GM18519 (cell line): ENCODE measurements at regions not wholly inside any gene's neighbourhood (a gene's known extent, or its start where the extent isn't known, plus 50 kb on each side); places are given as distances from the start of the nearest gene placed in this dataset.
"Not testable (repeated sequence)": the region's sequence is repeated elsewhere in the genome, so short reads cannot be mapped to it uniquely, and the experiment has no call there.

Experiments used
- ATAC-seq: cut with Tn5 transposase; IDR thresholded peaks from one replicate; pipeline ENCODE4 v1.9.1; 2021; ENCODE audit warnings: mild to moderate bottlenecking, moderate library complexity; ENCODE audit not compliant: unreplicated experiment, low FRiP score

DNA sequence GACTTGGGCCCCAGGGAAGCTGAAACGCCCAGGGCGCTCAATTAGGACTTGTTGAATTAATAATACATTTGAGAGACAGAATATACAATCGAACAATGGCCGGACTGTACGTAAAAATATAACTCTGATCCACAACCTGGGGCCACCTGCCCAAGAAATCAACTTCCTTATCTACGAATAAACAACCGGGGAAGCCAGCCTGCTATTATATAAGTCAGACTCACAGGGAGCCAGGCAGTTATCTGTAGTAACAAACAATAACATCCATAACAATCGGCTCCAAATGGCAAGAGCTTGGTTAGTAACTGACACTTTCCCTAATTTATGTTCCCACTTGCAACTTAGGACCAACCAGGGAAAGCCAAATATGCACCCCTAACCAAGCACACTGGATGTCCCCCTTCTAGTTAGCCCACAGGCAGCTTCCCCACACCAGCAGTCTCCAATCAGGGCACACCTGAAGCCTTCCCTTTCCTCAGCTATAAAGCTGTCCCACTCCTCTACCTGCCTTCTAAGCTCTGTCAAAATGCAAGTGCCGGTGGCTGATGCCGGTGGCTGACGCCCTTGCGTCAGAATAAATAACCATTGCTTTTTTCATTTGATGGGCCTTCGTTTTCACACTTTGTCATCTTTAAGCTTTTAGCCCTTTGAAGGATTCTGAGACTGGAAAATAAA lies 135.2 kb downstream of the FAM72B start:
- ATAC-seq: not testable (repeated sequence)

DNA sequence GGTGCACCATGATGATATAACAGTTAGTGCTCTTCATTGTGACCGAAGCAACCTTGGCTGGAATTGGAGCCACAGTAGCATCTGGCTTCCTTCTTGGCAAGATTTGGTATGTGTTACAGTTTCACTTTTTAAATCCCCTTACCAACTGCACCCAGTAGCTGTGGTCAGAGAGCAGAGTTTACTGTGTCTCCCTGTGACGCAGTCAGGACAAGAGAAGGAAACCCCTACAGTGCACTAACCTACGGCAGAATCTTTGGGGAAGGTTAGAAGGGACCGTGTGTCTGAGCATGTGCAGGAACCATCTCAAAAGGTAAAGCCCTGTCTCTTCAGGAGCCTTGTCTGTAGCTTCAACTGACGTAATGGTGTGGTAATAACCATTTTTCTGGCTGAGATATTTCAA lies 134.0 kb downstream of the FAM72B start:
- ATAC-seq: not testable (repeated sequence)

DNA sequence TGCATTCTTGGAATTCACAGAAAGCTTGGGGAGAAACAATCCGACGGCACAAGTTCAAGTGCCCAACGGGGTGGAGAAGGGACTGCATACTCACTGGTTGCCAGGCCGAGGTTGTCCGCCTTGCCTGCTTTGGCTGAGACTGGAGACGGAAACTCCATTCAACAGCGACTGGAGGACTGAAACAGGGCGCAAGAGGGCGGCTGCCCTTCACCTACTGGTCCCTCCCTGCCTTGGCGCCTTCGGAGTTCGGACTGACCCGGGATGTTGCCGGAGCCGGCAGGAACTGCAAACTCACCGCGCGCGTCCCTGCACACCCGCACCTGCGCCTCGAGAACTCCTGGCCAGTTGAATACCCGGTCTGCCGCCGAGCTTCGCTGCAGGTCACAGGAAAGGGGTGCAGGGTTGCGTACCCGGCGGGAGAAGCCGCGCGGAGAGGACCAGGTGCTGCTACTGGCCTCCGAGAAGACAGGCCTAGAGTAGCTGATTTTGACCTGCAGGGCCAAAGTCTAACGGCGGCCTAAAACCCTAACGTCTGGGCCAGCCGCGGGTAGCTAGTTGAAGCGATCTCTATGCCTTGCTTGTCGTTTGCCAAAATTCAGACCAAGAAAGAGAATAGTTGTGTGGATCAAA lies 132.9 kb downstream of the FAM72B start:
- ATAC-seq: not testable (repeated sequence)

DNA sequence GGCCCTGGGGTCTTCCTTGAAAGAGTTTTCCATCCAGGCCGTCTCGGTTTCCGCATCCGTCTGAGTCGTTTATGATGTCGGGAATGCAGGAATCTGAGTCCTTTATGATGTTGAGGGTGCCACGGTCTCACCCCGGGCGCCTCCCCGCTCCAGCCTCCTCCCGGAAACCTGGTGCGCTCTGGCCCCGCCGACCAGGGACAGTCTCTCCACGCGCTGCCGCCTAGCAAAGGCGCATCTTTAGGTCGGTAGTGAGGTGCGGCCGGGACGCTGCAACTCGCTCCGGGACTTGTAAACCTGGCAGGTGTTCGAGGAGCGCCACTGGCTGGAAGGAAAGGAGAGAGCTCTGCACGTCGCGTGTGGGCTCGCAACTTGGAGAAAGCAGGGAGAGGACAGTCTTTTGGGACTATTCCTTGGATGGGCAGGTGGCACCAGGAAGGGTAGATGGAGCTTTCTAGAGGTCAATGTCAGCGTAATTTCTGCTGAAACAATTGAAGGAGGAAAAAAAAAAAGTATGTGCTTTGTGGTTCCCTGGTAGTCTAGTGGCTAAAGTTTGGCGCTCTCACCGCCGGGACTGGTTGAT lies 132.0 kb downstream of the FAM72B start:
- ATAC-seq: not testable (repeated sequence)

DNA sequence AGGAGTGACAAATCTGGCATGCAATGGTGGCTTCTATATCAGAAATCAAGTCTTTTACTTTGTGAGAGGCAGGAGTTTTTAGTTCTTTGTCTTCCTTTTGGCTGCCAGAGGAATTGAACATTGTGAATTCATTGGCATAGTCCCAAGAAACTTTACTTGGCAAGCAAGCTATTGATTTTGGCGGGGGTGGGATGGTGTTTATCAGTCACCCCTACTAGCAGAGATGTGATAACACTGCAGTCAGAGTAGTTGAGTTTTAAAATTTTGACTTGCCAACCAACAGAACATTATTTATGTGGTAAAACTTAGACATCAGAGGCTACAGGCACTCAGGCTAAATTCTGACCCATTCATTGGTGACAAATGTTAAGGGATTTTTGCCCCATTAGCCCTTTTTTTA lies 129.2 kb downstream of the FAM72B start:
- ATAC-seq: not testable (repeated sequence)

DNA sequence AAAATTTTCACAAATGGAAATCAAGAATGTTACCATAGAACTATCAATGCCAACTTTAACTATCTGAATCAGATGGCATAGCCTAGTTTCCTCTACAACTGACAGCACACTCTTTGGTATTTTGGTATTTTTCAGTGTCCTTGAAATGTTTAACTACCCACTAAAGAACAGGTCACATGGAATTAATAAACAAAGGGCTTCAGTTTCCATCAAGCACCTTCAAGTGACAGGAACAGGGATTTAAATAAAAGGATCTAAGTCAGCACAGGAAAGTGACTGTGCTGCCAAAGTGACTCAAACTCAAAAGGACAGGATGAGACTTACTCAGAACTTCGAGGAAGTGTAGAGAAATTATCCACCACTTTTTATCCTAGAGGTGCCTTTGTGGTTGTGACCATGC lies 117.2 kb downstream of the FAM72B start:
- not testable (repeated sequence) for ATAC-seq

DNA sequence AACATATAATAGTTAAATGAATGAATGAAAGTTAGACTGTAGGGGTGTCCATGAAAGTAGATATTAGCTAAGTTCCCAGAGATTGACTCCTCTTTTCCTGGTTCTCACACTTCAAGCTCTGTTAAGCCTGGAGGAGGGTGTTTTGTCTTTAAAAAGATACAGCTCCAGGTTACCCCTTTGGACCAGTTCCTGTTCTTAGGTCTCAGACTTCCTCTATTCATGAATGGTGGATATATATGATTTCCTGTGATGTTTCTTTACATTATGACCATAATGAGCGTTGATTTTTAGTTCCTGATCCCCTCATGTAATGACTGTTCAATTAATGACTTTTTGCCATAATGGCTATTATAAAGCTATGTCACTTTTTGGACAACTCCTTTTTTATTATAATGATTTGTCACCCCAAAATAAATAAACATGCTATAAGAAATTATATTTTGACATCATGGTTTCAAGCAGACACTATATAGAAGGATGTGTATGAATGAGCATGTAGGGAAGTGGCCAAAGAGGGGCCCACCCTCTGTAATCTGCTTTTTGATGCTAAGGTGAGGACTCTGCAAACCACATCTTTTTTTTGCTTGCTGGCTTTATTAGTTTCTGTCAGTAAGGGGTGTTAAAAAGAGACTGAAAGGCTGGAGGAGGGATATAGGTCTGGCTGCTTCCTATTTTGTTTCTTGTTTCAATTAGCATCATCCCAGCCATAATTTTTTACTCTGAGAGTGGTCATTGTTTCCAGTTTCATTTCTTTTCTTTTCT lies 115.2 kb downstream of the FAM72B start:
- not testable (repeated sequence) for ATAC-seq

DNA sequence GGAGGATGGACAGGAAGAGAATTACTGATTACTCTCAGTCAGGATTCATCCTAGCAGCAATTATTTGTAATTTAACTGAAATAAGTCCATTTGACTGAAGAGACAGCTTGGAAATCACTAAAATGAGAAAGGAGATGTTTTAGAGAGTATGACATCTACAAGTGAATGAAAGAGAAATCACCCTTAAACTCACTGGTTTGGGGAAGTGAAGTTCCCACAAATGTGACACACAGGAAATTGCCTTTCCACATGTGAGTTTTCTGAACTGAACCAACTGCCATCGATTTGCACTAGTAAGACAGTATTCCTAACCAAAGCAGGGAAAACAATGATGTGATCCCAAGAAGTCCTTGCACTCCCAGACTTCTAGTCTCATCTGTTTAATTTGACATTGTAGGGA lies 110.3 kb downstream of the FAM72B start:
- not testable (repeated sequence) for ATAC-seq

DNA sequence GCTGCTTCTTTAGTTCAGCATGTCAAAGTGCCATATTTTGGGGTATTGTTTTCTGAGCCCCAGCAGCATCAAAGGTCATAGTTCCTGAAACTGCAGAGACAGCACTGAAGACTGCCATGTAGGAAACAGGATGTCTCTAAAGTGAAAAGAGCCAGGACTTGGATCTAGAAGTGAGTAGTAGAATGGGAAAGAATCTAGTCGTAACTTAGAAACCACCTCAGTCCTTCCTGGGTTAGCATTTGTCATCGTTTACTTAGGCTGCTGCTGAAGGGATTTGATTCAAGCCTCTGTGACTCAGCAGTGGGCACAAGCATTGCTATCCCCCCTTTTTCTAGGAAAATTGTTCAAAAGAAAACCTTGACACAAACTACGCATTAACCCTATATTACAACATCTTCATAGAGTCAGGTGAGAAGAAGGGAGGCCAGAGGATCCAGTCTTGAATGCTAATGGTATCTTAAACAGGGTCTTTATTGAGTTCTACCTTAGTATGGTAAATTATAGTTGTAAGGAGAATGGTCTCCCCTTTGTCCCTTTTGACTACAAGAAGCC lies 108.8 kb downstream of the FAM72B start:
- ATAC-seq: not testable (repeated sequence)

DNA sequence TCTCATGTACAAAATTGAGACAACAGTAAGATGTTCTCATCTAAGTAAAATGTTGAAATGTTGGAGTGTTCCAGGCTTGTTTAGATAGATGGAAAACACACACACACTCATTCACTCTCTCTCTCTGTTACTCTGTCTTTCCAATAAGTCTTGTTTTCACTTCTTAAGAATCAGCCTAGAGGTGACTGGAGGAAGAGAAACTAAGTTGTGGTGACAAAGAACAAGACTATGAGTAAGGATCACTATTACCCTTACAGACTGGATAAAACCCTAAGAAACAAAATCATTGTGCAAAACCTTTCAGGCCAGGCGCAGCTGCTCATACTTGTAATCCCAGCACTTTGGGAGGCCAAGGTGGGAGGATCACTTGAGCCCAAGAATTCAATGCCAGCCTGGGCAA lies 107.5 kb downstream of the FAM72B start:
- ATAC-seq: peak; percentile 90

DNA sequence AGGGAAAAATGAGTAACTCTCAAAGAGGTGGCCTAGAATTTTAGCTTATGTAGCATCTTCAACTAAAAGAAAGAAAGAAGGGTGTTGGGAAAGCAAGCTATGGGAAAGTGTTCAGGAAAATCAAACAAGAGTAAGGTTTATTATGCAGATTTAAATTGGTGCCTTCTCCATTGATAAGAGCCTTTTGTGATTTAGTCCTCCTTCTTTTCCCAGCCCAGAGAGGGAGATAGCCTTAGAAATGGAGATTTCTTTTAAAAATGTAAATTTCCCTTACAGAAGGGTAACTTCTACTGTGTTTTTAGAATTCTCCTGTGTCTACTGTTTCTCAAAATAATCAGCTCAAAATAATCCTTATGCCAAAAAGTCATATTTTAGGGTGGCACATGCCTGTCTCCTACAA lies 104.5 kb downstream of the FAM72B start:
- ATAC-seq: not testable (repeated sequence)

DNA sequence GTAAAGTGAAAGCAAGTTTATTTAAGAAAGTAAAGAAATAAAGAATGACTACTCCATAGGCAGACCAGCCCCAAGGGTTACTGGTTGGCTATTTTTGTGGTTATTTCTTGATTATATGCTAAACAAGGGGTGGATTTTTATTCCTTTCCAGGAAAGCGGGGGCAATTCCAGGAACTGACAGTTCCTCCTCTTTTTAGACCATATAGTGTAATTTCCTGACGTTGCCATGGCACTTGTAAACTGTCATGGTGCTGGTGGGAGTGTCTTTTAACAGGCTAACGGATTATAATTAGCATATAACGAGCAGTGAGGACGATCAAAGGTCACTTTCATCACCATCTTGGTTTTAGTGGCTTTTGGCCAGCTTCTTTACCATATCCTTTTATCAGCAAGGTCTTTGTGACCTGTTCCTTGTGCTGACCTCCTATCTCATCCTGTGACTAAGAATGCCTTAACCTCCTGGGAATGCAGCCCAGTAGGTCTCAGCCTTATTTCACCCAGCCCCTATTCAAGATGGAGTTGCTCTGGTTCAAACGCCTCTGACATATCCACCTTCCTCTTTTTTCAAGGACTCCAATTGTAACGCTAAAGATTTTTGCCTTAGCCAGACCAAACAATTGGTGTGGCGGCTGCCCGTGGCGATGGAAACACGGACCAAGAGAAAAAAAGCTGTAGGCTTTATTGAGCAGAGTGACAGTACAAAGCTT lies 103.8 kb downstream of the FAM72B start:
- not testable (repeated sequence) for ATAC-seq

DNA sequence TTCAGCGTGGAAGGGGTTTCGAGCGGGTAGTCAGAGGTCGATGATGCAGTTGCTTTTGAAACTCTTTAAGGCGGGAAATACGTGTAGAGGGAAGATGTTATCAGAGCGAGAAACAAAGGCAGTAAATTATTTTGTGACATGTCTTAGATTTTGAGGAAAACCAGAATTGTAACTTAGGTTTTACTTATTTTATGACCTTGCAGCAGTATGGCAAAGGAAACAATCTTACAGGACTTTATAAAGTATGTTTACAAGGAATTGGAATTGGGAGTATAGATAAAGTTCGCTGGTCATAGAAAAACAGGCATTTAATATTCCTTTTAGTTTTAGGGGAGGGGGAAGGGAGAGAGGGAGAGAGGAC lies 103.3 kb downstream of the FAM72B start:
- not testable (repeated sequence) for ATAC-seq

DNA sequence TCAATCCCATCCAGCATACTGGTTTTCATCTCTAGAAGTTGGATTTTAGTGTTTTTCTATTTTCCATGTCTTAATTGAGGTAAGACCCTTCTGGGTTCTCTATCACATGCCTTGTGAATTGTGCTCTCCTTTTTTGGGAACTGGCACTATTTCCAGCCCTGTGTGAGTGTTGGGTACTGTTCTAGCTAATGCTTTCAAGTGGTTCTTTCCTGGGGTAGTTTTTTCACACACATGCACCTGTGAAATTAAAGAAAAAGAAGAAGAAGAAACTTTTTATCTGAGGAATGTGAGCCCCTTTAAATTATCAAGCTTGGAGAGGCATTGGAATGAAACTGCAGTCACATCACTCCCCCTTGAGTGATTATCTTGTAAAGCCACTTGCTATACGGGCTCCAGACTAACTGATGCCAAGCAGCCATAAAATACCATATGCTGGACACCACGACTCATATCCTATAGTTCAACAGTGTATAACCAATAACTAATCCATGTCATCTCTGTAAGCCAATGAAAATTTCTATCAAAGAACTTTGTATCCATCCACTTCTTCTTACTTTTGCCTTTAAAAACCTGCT lies 102.4 kb downstream of the FAM72B start:
- ATAC-seq: not testable (repeated sequence)

DNA sequence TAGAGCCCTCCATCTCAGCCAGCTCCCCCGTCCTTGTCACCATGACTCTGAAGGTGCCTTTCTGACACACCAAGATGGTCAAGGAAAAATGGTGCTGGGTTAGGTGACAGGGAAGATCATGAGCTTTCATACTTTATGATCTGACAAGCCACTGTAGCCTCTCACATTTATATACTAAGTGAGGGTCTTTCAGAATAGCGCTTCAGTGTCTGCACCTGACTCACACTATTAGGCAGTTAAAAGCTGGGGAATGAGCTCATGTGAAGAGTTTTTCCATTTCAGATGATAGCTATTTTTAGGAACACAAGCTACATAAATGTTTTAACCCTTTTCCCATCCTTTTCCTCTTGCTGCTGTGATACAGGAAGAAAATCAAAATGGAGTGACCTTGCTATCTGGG lies 101.1 kb downstream of the FAM72B start:
- not testable (repeated sequence) for ATAC-seq

DNA sequence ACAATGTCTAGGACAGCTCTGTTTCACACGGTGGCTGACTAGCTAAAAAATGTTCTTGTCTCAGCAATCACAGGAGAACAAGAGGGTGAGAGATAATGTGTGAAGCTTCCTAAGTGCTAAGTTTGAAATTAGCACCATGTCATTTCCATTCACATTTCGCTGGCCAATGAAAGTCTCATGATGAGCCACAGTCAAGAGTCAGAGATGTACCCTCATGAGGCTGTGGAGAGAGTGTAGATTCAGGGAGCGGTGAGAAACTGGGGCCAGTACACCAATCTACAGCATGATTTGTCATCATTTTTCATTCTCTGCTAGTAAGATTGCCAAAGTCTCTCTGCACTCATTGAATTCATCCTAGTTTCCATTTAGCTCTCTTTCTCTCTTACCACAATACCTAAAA lies 97.9 kb downstream of the FAM72B start:
- ATAC-seq: not testable (repeated sequence)

DNA sequence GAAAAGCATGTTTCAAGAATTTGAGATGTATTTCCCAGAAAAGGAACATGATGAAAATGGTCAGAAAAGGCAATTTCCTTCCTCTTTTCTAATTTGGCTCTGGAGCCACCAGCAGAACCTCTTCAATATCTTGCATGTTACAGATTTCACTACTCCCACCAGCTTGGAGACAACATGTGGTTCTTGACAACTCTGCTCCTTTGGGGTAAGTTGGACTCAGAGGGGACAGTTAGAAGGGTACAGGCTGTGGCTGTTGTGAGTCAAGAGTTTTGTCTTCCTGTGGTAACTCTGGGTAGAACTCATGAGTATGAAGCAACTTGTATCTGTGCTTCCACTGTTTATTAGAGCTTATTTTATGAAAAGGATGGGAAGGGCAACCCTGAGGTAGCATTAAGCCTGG lies 96.9 kb downstream of the FAM72B start:
- not testable (repeated sequence) for ATAC-seq

DNA sequence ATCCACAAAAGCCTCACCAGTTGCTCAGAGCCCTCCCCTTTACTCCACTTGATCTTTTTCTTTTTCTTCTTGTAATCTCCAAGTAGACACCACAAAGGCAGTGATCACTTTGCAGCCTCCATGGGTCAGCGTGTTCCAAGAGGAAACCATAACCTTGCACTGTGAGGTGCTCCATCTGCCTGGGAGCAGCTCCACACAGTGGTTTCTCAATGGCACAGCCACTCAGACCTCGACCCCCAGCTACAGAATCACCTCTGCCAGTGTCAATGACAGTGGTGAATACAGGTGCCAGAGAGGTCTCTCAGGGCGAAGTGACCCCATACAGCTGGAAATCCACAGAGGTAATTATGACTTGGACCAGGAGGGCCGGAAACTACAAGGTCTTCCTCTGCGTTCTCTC lies 95.6 kb downstream of the FAM72B start:
- not testable (repeated sequence) for ATAC-seq

DNA sequence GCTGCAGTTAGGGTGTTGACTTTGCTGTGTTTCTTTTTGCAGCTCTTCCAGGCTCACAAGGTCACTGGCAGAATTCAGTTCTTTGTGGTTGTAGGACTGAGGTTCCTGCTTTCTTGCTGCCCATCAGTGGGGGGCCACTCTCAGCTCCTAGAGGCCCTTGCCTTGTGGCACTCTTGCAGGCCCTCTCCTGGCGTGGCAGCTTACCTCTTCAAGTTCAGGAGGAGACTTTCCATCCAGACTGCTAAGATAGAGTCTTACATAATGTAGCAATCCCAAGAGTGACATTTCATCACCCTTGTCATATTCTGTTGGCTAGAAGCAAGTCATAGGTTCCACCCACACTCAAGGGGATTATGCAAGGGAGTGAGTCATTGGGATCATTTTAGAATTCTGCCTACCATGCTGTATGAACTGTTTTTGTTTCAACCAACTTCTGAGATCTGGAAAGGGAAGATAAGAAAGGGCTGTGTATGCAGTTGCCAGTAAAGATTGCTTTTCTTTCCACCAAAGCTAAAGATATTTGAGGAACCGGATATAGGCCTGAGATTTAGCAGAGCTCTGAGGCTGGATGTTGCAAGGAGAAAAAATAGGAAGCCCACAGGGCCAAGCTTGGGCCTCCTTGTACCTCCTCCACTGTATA lies 91.7 kb downstream of the FAM72B start:
- not testable (repeated sequence) for ATAC-seq
